ENCODE measurements at regions not wholly inside any gene's neighbourhood (a gene's known extent, or its start where the extent isn't known, plus 50 kb on each side); places are given as distances from the start of the nearest gene placed in this dataset.

DNA sequence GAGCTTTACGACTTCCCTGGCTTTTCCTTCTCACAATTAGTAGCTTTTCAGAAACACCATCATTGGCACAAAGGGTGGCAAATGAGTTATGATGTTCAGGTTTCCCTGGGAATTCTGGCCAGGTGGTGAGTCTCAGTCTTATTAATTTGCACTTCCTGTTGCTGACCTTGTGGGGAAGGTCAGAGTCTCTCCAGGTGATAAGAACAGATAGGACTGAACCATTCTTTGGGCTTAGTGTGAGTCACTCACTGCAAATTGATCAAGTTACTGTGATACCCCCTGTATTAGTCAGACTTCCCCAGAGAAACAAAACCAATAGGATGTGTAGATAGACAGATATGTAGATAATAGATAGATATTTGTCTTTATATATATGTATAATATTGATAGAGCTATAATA, 53.8 kb upstream of the RANBP3L start:
- DNase-seq (ENCODE audit: low spot score): no peak

DNA sequence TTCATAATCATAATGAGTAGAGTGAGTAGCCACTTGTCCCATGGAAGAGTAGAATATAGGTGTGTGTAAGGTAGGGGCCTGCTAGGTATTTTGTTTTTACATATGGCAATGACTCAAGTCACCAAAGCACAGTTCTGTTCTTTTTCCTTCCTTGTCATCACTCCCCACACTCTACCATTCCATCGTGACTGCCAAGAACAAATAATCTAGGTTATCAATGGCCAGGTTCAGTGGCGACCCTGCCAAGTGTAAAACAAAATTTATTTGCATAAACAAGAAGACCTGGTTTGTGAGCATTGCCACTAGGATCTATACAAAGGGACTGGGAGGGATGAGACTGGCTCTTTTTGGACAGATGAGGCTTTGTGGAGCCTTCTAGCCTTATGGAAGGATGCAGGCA, 55.2 kb upstream of the RANBP3L start:
- no peak for DNase-seq (ENCODE audit: low spot score)

DNA sequence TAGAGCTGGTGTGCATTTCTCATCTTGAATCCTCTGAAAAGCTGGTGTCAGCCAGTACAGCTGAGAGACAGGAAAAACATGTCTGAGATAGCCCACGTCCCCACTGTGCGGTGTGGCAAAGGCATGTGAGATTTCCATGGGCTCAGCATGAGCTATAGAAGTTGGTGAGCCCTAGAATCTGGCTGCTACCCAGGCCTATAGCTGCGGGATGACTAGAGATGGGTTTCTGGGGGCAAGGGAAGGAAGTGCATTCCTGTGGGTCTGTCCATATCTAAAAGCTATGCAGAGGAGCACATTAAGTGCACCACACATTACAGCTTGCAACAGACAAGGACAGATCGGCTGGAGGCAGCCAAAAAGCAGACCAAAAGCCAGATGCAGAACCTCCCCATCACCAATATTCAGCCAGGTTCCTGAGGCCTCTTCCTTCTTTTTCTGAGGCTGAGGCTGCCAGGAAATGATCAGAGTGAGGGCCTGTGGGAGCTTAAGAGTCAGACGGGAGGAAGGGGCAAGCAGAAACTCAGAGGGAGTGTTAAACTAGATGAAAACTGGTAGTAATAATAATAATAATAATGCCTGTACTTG, 55.8 kb upstream of the RANBP3L start:
- no peak for DNase-seq (ENCODE audit: low spot score)

DNA sequence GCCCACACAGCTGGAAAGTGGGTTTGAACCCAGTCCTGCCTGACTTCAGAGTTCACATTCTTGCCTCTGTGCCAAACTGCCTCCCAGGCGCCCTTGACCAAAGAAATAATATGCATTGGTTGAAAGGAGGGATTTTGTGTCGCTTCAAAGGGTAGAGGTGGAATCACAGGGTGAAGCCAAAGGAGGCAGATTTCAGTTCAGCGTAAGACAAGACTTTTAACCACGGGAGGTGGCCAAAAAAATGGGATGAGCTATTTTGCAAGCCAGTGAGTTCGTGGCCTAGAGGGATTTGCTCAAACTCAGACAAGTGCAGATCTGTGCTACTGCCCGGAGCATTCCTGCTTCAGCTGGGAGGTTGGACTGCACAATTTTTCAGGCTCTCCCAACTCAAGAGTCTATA, 57.6 kb upstream of the RANBP3L start:
- no peak for DNase-seq (ENCODE audit: low spot score)

DNA sequence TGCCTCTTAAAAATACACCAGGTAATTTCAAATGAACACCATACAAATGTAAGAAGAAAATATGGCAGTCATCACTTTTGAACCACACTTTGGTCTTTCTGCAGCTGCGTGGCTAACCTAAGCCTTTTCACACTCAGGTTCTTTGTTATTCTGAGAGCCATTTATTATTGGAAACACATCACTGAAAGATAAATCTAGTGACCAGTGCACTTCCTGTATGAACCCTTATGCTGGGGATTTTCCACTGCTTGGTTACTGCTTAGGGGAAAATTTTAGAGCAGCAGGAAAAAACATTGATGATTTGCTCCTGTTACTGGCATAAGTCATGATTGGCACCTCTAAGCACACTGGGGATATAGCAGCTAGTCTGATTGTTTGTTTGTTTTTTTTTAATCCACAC, 58.6 kb upstream of the RANBP3L start:
- no peak for DNase-seq (ENCODE audit: low spot score)

DNA sequence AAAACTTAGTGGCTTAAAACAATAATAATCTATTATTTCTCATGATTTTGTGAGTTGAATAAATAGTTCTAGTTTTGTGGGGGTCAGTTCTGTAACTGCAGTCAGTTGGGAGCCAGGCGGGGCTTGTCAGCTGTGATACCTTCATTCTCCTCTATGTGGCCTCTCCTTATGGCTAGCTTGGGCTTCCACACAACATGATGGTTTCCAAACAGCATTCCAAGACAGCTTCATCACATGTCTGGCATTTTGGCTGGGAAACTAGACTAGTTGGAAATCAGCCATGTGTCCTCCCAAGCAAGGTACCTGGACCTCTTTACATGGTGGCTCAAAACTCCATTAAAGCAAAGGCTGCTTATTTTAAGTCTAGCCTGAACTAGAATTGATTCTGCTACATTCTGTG, 61.4 kb upstream of the RANBP3L start:
- DNase-seq (ENCODE audit: low spot score): no peak

DNA sequence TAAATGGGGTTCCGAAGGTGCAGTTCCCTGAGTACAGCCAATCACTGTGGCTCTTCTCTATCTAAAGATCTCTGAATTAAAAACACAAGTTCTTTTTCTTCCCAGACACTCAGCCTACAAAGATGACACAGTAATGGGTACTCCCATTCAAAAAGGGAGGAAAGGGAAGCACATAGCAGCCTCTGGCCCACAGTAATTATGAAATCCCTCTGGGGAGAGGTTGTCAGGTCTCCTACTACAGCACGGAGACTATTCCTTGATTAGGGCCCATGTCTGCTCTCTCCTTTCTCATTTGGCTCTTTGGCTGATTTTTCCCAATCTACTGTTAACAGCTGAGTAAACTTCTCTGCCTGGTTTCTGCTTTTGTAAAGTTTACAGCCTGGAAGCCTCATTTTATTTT, 62.0 kb upstream of the RANBP3L start:
- DNase-seq (ENCODE audit: low spot score): no peak

DNA sequence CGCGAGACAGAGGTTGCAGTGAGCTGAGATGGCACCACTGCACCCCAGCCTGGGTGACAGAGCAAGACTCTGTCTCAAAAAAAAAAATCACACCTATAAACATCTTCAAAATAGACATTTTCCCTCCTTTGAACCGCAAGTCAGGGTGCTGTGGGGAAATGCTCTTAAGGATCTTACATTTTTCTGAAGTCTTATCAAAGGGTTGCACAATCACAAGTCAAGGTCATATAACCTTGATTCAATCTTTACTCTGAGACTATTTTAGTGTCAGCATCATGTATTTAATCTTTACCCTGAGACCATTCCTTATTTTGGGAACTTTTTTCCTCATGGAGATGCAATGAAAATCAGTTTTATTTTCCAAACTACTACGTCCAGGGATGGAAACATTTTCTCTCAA, 62.8 kb upstream of the RANBP3L start:
- DNase-seq (ENCODE audit: low spot score): no peak

DNA sequence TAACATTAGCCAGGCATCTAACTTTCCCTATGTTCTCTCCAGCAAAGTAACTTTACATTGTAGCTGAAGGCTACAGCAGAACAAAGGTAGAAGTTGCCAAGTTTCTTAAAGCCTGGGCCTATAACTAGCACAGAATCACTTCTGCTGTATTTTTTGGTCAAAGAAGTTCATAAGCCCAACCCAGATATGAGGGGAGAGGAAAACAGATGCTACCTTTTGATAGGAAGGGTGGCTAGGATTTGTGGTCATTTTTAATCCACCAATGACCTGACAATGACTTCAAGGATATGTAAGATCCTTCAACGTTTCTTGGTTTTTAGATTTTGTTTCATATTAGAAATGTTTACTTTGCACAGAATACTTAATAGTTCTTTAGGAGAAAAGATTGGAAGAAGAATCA, 64.2 kb upstream of the RANBP3L start:
- DNase-seq (ENCODE audit: low spot score): no peak

DNA sequence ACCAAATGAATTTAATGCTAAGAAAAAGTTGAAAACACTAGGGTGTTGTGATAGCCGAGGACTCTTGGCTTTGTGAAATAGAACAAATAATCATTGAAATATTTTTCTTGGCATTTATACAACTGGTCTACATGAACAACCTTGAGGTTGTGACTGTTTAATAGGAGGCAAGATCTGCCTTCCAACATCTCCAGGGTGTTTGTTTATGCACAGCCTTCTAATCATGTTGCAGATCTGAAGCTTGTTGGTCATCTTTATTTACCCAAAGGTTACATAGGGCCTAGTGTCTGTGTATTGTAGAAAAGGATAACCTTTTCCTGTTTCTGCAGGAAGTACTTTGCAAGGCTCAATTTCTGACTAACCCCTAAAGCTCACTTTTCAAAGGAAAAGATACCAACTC, 65.2 kb upstream of the RANBP3L start:
- no peak for DNase-seq (ENCODE audit: low spot score)

DNA sequence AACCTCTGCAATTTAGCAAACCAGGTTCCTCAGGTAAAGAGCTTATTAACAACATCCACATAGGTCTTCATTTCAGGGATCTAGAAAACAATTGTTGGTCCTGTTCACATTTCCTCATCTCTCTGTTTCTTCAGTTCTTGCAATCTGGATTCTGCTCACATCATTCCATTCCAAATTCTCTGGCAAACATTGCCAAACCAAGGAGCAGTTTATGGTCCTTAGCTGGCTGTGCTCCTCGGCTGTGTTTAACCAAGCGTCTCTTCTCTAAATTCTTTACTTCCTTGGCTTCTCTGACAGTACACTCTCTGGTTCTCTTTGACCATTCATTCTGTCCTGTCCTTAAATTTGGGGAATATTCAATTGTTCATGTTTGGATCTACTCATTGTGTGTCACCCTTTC, 65.8 kb upstream of the RANBP3L start:
- DNase-seq (ENCODE audit: low spot score): no peak

DNA sequence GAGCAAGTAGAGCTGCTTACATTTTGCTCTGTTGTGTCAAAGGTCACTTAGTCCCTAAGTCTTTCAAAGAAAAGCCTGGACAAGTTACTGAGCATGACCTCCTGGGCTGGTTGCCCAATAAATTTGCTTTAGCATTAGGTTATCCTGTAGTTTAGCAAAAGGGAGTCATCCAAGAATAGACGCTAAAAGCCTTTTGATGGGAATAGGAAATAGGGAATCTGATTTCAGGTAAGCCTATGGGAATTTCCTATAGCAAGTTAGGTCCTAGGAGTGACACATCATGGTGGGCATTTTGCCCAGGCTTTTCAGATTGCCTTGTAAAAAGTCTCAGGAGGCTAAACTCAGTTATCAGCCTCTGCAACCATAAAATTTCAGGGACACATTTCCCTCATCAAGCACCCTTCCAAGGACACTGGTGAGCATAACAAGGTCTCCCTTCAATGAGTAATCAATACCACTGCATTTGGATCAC, 67.6 kb upstream of the RANBP3L start:
- no peak for DNase-seq (ENCODE audit: low spot score)

DNA sequence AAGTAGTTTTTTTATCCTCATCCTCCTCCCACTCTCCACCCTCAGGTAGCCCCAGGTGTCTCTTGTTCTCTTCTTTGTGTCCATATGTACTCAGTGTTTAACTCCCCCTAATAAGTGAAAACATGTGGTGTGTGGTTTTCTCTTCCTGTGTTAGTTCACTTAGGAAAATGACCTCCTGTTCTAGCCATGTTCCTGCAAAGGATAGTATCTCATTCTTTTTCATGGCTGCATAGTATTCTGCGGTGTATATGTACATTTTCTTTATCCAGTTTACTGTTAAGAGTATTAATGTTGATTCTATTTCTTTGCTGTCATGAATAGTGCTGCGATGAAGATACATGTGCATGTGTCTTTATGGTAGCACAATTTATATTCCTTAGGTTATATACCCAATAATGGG, 68.4 kb upstream of the RANBP3L start:
- no peak for DNase-seq (ENCODE audit: low spot score)

DNA sequence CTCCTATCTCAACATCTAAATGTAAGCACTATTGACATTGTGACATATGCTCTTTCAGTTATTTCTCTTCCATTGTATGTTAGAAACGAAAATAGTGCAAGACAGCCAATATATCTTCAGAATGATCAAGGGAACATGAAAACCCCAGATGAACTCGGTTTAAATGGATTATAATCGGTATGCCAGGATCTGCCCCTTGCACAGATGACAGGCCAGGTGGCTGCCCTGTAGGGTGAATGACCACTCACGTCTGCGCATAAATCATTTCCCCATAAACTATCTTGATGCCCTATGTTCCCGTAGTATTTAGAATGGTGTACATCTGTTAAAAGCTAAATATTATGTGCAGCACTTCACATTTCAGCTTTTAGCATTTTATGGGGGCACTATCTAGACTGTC, 69.7 kb upstream of the RANBP3L start:
- no peak for DNase-seq (ENCODE audit: low spot score)

DNA sequence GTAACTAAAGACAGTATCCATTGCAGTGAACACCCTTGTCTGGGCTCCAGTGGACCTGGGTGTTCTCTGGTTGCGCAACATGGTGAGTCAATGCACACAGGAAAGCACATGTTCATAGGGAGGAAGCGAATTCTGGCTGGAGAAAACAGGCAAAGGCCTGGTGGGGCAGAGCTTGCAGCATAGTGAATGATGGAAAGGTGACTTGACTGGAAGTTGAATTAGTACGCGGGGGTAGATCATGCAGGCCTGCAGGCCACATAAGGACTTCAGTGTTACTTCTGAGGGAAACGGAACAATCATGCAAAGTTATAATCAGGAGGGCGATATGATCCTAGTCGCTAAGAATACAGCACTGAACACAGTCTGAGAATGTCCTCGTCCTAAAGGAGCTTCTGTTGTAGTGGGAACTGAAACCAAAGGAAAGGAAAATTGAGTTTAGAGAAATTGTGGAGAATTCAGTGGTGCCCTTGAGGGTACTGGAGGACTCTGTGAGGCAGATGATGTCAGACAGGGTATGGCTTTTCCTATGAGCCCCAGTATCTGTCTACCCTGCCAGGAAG, 71.9 kb upstream of the RANBP3L start:
- no peak for DNase-seq (ENCODE audit: low spot score)

DNA sequence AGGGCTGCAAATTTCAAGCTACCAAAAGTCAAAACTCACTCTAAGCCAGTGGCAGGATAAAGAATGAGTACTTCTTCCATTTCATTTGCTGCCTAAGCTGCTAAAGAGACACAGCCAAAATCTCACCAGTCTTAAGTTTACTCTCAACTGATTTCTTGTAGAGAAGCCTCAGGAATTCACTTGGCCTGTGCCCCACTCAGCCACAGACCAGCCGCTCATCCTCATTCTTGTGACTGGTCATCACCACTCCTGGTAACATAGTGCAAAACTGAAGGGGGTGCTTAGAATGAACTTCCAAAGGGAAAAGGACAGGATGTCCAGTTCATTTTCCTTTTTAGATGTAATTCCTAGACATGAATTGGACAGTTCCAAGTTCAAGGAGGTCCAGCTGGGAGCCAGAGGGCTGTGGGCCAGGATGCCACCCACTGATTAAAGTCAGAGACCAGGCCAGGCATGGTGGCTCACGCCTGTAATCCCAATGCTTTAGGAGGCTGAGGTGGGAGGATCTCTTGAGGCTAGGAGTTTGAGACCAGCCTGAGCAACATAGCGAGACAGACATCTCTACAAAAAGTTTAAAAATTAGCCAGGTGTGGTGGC, 72.7 kb upstream of the RANBP3L start:
- DNase-seq (ENCODE audit: low spot score): no peak

DNA sequence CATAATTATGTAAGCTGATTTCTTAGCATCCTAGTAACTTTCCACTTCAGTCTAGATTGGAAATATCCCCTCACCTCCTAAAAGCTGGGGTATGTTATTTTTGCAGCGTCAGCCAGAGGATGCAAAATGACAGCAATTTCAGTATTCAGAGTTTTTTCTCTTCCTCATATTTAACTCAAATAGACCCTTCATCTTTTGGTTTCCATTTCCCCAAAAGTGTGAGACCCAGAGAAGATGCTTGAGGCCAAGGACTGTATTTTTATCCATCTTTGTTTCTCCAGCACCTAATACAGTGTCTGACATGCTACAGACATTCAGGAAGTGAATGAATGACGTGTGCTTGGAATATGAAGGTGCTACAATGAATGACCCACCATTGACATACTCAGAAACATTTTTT, 75.5 kb upstream of the RANBP3L start:
- no peak for DNase-seq (ENCODE audit: low spot score)

DNA sequence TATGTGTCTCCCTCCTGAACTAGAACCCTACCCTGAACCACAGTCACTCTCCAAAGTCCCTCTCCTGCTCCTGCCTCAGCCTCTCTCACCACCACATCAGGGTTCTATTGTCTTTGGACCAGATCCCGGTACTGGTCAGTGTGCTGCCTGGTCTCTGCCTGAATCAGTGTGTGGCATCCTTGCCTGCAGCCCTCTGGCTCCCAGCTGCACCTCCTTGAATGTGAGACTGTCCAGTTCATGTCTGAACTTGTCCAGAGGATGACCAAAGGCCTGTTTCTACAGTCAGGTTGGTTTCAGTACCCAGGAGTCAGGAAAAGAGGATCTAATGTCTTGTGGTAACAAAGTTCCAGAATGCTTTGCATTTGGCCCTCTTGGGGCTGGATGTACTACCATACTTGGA, 76.8 kb upstream of the RANBP3L start:
- DNase-seq (ENCODE audit: low spot score): no peak

DNA sequence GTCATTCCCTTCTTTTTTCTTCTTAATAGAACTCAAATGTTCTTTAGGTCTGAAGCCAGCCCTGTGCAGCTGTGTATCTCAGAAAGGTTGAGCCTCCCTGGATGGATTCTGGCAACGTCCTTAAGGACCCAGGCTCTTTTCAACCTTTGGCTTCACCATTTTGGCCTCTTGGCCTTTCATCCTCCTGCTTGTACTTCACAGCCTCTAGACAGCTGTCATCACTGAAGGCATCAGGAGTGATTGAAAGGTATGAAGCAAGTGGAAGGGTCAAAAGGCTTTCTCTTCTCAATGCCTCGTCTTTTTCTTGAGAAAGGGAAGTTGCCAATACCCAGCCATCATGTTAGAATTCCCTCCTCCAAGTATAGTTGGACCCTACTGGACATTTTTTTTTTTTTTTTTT, 81.2 kb upstream of the RANBP3L start:
- no peak for DNase-seq (ENCODE audit: low spot score)

DNA sequence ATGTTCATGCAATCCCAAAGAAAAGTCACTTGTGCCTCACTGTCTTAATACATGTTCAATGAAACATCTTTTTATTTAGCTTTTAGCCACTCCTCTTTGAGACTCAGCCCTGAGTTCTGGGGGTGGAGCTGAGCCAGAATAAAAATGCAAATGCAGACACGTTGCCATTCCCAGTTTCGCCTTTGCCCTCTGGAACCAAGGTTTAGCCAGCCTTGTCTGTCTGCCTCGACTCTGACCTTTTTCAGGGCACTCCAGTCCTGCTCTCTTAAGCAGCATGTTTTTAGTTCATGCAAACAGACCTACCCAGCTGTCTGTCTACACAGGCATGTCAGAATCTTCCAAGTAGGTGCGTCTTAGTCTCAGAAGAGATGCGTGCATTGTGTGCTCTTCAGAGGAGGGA, 82.2 kb upstream of the RANBP3L start:
- no peak for DNase-seq (ENCODE audit: low spot score)

DNA sequence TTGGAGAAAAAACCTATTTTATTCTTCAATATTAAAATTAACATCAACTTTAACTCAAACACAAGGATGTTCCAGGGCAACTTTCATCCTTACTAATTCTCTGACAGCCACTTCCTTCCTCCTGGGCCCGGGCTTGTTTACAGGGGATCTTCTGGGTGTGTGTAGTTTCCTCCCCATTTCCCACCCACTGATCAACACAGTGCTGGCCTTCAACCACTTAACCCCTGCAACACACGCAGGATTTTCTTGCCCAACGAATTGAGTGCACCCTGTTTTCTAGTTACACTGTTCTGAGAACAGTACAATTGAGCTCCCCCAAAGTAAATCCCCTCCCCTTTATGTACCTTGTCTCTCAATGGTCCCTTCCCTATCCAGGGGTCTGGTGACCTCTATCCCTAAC, 83.1 kb upstream of the RANBP3L start:
- no peak for DNase-seq (ENCODE audit: low spot score)

DNA sequence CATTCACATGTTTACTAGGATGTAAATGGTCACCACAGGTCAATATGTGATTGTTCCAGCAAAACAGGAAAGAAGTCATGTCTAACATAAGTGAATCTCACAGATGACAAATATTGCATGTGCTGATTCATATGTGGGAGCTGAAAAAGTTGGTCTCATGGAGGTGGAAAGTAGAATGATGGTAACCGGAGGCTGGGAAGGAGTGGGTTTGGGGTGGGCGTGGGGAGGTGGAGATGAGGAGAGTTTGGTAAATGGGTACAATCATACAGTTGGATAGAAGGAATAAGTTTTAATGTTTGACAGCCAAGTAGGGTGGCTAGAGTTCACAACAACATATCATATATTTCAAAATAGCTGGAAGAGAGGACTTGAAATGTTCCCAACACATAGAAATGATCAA, 83.8 kb upstream of the RANBP3L start:
- DNase-seq (ENCODE audit: low spot score): no peak

DNA sequence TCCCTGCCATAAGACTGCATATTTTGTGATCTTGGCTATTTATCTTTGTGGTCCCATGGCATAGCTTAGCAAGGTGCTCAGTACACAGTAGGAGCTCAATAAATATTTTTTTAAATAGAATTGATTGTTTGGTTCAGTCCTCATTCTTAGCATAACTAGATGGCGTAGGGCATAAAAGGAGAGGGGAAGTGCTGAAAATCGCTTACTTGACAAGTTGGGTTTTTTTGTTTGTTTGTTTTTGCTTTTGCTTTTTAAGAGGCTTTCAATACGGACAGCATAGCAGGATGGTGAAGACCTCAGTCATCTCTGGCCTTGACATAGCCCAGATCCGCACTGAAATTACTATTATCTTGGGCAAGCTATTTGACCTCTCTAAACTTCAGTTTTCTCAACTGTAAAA, 86.6 kb upstream of the RANBP3L start:
- DNase-seq (ENCODE audit: low spot score): no peak

DNA sequence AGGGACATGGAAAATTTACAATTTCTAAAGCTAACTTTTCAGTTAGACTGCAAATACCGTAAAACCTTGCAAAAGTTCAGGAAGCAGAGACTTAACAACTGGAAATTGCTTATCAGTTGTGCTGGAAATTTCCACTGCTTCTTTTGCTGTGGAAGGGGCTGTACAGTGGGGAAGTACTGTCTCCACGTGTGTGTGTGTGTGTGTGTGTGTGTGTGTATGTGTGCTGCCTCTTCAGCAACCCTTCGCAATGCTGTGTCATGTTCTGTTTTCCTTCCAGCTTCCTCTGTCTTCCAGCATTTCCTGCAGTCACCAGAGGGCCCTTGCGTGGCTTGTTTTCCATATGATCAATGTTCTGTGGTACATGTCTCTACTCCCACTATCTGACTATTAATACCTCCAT, 87.5 kb upstream of the RANBP3L start:
- DNase-seq (ENCODE audit: low spot score): no peak

Data from CD4-positive, alpha-beta T cell treated with Interleukin-2 at 100 ng/mL for 4 hours (primary cell).